ENCODE measurements at regions not wholly inside any gene's neighbourhood (a gene's known extent, or its start where the extent isn't known, plus 50 kb on each side); places are given as distances from the start of the nearest gene placed in this dataset.

DNA sequence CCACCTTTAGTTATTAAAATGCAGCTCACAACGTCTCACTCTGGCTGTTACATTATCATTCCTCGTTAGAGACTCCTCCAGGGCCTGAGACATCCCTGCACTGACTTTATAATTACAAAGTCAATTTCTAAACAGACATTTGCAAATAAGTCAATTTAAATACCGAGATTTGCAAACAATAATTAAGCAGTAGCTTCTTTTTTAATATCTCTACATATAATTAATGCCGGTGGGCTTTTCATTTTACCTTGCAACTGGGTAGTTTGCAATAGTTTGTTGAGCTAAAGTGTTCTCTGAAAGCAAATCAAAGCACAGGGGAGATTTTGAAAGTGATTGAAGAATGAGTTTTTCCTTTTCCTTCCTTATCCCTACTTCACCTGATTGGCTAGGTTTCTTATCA is 154.4 kb downstream of the TLR4 start:
- no peak for DNase-seq (ENCODE audit: extremely low read depth in 1 of 2, low read depth in 1 of 2)

DNA sequence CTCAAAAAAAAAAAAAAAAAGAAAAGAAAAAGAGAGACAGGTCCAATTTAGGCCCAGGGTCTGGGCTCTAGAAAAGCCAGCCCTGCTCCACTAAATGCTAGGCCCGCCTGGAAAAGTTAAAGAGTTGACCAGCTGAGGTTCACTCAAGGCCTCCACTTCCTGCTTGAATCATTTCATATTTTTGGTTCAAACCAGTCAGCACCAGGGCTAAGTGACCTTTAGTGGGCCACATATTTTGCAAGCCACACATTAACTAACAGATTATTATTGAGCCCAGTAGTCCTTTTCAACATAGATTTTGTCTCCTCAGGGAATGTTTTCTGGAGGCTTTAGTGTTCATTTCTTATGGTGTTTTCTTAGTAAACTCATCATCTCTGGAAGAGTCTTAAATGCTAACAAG is 156.6 kb downstream of the TLR4 start:
- no peak for DNase-seq (ENCODE audit: extremely low read depth in 1 of 2, low read depth in 1 of 2)

DNA sequence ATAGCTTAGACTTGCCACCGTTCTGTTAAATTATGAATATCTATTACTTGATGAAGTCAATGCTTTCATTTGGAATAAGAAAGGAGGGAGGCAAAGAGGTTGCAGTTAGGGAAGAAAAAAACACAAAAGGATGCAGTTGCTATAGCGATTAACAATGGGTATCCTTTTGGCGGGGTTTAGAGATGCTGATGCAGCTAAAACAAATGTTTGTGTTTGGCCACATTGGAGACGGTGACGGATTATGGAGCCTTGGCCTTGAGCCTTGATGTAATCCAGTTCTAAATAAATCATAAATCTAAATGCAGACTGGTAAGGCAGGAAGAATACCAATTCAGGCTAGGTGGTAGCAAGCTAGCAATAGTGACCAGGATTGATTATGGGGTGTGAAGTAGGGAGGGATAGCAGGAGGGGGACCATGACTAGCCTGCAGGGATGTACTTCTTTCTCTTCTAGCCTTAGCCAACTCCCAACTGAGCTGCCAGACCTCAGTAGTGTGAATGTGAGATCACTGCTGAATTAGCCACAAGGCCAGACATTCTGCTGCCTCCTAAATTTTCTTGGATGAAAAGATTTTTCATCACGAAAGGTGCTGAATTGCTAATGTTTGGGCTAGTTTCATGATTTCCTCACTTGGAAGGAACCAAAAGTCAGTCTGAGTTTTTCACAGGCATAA is 160.3 kb downstream of the TLR4 start:
- no peak for DNase-seq (ENCODE audit: extremely low read depth in 1 of 2, low read depth in 1 of 2)

DNA sequence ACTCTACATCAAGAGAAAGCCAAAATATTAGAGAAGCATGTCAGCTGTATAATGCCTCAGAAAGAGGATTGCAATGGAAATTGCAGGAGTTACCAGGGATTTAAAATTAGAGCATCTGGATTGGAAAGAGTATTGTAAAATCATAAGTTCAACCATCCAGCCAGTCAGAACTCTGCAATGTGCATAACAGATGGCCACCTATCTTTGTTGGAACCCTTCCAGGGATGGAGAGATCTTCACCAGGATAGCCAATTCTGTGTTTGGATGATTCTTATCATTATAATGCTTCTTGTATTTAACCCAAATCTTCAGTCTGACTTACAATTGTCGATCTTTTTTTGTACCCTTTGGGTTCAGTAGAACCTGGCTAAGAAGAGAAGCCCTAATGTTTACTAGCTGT is 164.4 kb downstream of the TLR4 start:
- no peak for DNase-seq (ENCODE audit: extremely low read depth in 1 of 2, low read depth in 1 of 2)

DNA sequence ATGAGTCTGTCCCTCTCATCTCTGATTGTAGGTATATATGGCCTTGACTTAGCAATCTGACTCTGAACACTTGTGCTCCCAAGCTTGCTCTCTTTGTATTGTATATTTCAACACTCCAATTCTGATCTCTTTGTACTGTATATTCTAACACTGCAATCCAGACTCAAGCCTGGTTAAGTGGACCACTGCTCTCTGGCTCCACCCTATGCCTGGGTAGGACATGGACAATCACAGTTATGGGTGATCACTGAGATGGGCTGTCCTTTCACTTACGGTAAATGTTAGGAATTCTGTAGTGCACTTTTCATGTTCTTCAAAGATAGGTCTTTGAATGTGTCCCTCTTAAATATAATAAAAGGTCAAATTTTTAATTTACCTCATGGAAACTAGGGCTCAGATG is 165.1 kb downstream of the TLR4 start:
- DNase-seq (ENCODE audit: extremely low read depth in 1 of 2, low read depth in 1 of 2) = no peak

DNA sequence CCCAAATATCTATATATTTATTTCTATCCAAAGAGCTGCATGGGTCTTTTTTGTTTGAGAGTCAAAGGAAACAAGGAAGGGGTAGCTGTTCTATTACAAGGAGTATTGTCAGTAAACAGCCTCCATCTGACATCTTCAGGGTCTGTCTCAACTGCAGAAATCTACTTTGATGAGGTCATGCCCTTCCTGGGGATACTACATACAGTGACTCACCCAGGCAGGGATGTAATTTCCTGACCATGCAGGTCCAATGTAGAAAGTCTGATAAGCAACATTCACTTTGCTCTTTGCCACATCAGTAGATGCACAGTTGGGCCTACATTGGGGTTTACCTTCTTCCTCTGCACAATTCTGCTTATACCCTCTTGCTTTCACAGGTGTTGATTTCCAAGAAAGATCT is 165.5 kb downstream of the TLR4 start:
- no peak for DNase-seq (ENCODE audit: extremely low read depth in 1 of 2, low read depth in 1 of 2)

DNA sequence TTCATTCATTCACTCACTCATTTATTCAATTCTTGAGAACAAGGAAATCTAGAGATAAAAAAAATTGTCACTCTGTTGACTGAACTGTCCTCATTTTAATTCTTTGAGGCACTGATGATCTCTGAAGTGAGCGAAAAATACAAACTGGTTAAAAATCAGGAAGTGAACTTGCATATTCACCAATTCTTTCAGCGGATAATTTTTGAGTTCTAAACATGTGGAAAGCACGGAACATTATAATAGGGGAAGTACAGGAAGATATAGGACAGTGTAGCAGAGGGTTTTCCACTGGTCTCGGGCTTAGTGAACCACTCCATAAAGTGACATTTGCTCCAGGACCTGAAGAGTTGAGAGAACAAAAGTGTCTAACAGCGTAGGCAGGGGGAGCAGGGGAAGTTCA is 169.5 kb downstream of the TLR4 start:
- no peak for DNase-seq (ENCODE audit: extremely low read depth in 1 of 2, low read depth in 1 of 2)

DNA sequence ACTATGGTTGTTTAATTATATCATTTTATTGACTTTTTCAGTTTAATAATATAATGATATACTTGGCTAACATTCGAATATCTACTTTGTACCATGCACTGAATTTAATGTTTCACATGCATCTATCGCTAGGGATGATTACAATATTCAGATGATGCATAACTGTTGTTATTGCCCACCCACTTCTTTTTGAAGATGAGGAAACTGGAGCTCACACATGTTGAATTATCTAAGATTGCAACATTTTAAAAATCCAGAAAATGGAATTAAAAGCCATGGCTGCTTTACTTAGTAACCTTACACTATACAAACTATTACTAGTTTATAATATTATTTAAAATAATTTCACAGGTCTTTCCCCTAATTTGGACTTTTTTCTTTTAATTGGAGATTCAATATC is 171.7 kb downstream of the TLR4 start:
- no peak for DNase-seq (ENCODE audit: extremely low read depth in 1 of 2, low read depth in 1 of 2)

DNA sequence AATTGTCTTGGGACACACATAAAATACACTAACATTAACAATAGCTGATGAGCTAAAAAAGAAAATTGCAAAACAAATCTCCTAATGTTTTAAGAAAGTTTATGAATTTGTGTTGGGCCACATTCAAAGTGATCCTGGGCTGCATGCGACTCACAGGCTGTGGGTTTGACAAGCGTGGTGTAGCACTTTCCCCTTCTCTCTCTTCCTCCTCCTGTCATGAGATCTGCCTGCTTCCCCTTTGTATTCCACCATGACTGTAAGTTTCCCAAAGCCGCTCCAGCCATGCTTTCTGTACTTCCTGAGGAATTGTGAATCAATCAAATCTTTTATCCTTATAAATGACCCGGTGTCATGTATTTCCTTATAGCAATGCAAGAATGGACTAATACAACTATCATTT is 178.0 kb downstream of the TLR4 start:
- no peak for DNase-seq (ENCODE audit: extremely low read depth in 1 of 2, low read depth in 1 of 2)

DNA sequence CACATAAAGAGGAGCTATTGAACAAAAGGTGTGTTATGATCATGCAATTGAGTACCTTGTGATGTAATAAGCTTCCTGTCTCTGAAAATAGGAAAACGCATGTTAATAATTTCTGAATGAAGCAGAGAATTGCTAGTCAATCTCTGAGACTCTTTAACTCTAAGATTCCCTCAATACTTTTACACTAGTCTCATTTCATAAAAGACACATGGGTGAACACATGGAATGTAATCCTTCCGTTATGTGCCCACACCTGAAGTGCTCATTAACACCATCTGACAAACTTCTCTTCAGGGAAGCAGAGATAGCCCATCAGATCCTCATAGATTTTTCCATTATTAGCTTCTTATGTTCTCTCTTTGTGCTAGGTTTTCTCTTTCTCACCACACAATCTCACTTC is 182.4 kb downstream of the TLR4 start:
- DNase-seq (ENCODE audit: extremely low read depth in 1 of 2, low read depth in 1 of 2) = no peak

DNA sequence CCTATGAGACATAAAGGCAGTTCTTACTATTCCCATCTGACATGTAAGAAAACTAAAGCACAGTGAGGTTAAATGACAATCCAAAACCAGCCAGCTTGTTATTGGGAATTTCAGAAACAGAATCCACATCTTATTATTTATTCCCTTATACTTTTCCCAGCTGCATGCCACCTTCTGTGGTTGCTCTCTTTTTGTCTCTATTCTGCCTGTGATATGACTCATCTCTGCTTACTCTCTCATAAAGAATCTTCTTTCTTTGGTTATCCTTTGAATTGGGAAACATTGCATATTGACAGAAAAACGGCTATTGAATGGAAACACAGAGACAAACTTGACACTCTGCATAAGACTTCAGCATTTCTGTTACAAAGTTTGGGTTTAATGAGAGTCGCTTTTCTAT is 183.2 kb downstream of the TLR4 start:
- no peak for DNase-seq (ENCODE audit: extremely low read depth in 1 of 2, low read depth in 1 of 2)

DNA sequence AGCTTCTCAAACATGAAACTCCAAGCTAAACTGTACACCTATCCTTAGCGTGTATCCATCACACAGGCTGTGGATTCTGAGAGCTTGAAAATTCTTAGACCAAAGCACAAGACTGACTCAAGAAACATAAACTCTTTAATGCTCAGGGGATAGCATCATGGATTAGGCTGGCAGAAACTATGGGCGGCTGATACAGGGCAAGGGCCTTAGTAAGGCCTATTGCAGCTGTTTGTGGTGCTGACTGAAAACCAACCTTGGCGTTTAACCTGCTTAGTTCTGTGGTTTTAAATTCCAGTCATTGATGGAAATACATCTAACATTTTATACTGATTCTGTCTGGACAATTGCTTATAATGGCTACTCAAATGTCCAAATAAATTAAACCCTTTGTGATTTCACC is 183.7 kb downstream of the TLR4 start:
- DNase-seq (ENCODE audit: extremely low read depth in 1 of 2, low read depth in 1 of 2) = no peak

DNA sequence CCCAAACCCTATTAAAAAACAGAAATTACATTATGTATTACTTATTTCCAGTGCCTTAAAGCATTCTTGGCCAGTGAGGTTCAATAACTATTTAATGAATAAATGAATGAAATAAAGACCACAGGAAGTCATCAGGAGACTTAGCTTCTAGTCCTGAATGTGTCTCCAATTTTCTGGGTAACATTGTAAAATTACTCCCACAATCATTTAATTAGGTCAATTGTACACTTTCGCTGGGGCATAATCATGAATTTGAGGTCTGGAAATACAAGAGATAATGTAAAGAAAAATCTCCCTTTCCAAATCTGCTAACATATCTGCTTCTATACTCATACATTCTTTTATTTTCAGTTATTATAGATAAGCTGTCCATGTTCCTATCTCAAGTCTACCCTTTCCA is 199.2 kb downstream of the TLR4 start:
- DNase-seq (ENCODE audit: extremely low read depth in 1 of 2, low read depth in 1 of 2) = no peak

DNA sequence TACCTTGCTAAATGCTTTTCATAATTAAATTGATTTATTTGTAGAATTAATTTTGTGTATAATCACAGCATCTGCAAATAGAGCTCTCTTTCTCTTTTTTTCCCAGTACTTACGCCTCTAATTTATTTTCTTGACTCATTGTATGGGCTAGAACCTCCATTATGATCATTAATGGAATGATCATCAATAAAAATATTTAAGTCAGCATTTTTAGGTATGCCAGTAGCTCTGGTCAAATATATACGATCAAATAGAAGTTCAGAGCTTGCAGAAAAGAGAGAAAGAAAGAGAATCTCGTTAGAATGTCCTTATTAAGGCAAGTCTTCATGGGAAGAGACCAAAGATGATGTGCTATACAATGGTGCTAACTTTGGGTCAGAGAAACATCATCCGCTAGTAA is 202.6 kb downstream of the TLR4 start:
- no peak for DNase-seq (ENCODE audit: extremely low read depth in 1 of 2, low read depth in 1 of 2)

DNA sequence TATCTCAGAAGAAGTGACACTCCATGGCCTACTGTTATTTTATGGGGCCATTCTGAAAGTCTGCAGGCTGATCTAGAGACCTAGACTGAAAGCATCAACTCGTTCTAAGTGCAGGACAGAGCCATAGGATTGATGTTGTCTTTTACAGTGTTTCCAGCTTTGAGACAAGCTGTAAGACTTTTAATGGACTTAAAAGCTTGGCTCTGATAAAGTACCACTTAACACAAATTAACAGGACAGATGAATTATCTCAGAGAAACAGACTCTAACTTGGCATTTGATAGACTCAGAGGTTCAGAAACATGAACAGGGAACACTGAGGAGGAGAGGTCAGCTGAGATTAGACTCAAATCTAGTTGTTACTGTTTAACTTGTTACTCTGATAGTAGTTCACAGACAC is 203.2 kb downstream of the TLR4 start:
- no peak for DNase-seq (ENCODE audit: extremely low read depth in 1 of 2, low read depth in 1 of 2)

DNA sequence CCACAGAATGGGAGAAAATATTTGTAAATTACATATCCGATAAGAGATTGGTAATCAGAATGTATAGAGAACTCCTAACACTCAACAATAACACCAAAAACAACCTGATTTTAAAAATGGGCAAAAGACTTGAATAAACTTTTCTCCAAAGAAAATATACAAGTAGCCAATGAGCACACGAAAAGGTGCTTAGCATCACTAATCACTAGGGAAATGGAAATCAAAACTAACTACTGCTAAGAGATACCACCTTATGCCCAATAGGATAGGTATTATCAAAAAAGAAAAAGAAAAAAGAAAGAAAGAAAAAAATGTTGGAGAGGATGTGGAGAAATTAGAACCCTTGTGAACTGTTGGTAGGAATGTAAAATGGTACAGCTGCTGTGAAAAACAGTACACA is 212.1 kb downstream of the TLR4 start:
- DNase-seq (ENCODE audit: extremely low read depth in 1 of 2, low read depth in 1 of 2) = no peak

DNA sequence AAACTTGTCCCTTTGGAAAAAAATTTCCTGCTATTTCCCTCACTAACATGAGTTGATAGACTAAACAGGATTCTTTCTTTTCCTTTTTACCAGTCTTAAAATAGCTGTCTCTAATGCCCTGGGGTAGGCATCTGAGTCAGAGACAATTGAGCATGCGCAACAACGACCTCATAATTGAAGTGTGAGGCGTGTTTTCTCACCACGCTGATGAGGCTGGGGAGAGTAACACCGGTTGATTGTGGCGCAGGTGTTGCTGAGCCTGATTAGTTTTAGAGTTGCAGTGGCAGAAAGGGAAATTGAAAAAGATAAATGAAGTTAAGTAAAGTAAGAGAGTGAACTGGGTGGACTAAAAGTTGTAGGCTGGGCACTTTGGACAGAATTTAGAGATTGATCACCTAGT is 213.7 kb downstream of the TLR4 start:
- DNase-seq (ENCODE audit: extremely low read depth in 1 of 2, low read depth in 1 of 2) = no peak

DNA sequence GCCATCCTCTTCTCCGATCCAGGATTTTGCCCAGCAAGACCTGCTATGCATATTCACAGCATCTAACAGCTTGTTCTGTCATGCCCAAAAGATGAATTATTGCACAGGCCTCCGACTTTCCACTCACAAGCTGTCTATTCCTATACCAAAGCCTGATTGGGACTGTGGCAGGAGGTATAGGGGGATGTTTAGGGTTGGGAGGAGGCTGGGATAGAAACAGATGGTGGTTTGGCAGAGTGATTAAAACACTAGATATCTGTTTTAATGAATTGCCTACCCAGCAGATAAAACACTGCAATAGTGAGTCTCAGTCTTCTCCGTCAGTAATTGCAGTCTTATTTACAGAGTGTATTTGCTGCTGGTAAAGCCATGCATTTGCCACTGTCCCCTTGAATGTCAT is 215.3 kb downstream of the TLR4 start:
- no peak for DNase-seq (ENCODE audit: extremely low read depth in 1 of 2, low read depth in 1 of 2)

DNA sequence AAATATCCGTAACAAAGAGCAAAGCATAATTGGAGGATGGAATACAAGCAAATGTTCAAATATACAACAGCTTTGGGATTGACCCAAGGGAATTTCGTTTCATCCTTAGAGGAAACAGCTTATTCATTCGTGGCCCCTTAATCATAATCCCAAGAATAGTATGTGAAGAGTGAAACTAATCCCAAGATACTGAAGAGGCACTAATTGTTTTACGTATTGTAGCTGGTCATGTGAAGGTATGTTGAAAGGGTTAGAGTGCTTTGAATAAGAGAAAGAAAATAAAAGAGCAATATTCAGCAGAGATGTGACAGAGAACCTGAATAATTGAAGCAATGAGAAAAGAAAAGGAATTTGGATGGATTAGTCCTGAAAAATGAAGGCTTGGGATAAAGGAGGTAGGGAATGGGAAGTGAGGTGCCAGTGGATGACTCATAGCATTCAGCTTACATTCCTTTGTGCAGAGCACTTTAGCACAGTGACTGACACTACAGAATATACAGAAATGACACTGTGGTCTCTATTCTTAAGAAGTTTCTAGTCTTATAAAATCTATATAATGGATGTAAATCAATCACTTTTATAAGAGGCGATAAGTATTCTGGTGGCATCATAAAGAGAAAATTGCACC is 221.9 kb downstream of the TLR4 start:
- no peak for DNase-seq (ENCODE audit: extremely low read depth in 1 of 2, low read depth in 1 of 2)

DNA sequence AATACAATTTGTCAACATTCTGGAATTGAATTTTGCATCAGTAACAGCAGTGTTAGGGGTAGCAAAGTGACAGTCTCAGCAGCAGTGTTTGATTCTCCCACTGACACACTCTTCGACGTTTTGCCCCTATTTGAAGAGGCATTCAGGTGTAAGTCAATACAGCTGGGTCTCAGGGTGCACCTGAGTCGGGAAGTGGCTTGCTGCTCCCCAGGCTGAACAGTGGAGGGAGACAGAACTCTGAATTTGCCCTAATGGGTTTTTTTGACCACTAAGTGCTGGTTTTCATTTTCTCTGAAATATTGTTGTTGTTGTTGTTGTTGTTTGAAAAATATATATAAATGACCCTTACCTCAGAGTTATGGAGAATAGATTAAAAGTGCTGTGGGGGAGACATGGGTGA is 223.2 kb downstream of the TLR4 start:
- DNase-seq (ENCODE audit: extremely low read depth in 1 of 2, low read depth in 1 of 2) = no peak

DNA sequence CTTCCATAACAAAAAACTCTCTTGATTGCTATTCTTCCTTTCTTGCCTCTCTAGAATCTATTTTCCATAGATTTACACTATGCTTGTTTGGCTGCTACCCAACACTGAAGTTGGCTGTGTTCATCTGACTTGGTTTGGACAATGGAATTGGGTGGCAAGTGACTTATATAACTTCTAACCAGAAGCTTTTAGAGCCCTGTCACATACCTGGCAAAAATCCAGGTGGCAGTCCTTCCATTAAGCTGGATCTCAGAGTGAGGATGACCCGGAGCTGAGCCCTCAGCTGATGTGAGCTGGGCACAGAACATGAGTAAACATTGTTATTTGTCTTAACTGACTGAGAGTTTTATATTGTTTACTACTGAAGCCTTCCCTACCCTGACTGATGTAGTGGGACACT is 225.7 kb downstream of the TLR4 start:
- DNase-seq (ENCODE audit: extremely low read depth in 1 of 2, low read depth in 1 of 2) = no peak

DNA sequence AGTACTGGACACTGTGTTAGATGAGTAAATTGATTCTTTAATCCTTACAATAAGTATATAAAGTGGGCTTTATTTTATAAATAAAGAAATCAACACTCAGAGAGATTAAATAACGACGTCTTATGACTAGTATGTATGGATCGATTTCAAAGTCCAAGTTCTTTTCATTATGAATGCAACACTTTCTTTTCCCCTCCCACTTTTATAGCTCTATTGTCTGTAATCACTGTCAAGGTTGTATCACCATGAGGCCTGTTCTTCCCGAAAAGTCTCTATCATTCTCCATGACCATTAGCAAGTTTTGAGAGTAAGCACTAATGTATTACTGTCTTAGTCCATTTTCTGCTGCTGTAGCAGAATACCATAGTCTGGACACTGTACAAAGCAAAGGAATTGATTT is 228.4 kb downstream of the TLR4 start:
- no peak for DNase-seq (ENCODE audit: extremely low read depth in 1 of 2, low read depth in 1 of 2)

Data from stimulated activated CD8-positive, alpha-beta memory T cell treated with anti-CD3 and anti-CD28 coated beads, Interleukin-7, amount 100 ng/mL, for 48 hours (primary cell).